ENCODE measurements at regions not wholly inside any gene's neighbourhood (a gene's known extent, or its start where the extent isn't known, plus 50 kb on each side); places are given as distances from the start of the nearest gene placed in this dataset.

- TF ChIP-seq CTCF (conservative IDR thresholded peaks at IDR 0.05 in 1 of 2, IDR thresholded peaks at IDR 0.05 in 1 of 2; ENCODE audit: low read depth in 1 of 2, low read length in 2 of 2) (no peak), EZH2 (IDR thresholded peaks at IDR 0.05; ENCODE audit: low read length, missing control alignments) (no peak)
Observed at GRCh38 chr7:25647872-25648271, 419.6 kb upstream of the NPVF start.
